ENCODE measurements at regions not wholly inside any gene's neighbourhood (a gene's known extent, or its start where the extent isn't known, plus 50 kb on each side); places are given as distances from the start of the nearest gene placed in this dataset.

DNA sequence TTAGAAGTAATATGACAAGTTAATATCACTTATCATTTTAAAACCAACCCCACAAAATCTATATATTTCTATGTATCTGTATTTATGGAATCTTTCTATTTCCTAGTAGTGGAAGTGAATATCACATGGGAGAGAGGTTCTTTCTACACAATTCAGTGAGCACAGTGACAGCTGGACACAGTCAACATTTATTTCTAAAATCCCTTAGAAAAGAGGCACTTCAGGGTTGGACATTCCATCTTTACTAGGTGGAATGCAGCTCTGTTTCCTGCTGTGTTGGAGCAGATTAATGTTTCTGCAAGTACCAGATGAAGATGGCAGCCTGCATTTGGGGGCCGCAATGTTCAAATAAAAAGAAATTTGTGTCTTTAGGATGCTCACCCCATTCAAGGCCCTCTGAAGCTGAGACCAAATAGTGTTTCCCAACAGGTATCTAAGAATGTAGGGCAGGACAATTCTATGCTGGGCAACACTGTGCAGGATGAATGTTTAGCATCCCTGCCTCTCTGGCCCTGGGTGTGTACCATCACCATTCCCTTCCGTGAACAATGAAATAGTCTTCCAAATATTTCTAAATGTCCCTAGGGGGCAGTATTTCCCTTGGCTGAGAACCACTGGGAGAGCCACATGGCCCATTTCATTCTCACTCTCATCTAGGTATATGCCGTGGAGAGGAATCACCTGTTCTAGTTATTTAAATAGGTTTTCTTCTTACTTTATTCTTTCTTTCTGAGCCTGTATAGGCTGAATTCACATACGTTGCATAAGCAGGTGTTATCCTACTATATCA, 394.8 kb downstream of the PRDM2 start:
- peaks cover 55% of the 10 kb centered on the region for H3K27me3 Mint-ChIP-seq (ENCODE audit: low read depth)
- no peaks in the 10 kb centered on the region for H3K4me1 Mint-ChIP-seq
- peaks cover 15% of the 10 kb centered on the region for H3K9me3 Mint-ChIP-seq
- TF ChIP-seq CTCF (IDR thresholded peaks at IDR 0.05; ENCODE audit: unreplicated experiment): peak; percentile 30
- H3K27ac Mint-ChIP-seq: no peak overlapping the region
- no peak overlapping the region for H3K4me3 Mint-ChIP-seq
- no peaks in the 10 kb centered on the region for H3K36me3 Mint-ChIP-seq
- no peak for DNase-seq (ENCODE audit: low spot score in 2 of 2, unreplicated experiment in 2 of 2)

DNA sequence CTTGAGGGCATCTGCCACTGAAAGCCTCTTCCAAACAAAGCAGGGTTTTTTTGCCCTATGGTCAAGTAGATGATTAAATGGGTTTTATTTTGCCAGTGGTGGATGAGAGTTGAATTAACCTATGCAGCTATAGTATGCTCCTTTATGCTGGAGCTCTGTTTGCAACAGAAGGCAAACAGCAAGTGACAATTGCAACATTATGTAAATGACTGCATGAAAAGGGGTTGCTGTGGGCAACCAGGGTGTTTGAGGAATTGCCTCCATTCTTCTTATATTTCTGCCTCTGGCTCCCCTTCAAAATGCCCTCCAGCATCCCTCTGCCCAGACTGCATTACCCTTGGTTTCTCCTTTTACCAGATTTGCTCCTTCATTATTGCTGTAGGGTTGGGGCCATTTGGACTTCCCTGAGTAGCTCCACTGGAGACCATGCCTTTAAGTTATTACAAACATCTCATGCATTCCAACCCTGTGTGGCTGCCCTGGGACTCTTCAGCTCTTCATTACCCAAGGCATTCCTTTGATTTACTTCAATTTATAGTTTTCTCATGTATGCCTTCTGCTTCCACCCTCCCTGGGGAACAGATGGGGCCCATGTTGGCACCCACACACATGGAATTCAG, 398.4 kb downstream of the PRDM2 start:
- no peak for TF ChIP-seq CTCF (IDR thresholded peaks at IDR 0.05; ENCODE audit: unreplicated experiment)
- H3K4me1 Mint-ChIP-seq: no peaks in the 10 kb centered on the region
- H3K27me3 Mint-ChIP-seq (ENCODE audit: low read depth): peaks cover 82% of the 10 kb centered on the region
- no peak for DNase-seq (ENCODE audit: low spot score in 2 of 2, unreplicated experiment in 2 of 2)
- H3K27ac Mint-ChIP-seq: no peak overlapping the region
- peaks cover 3% of the 10 kb centered on the region for H3K9me3 Mint-ChIP-seq
- no peak overlapping the region for H3K4me3 Mint-ChIP-seq
- no peaks in the 10 kb centered on the region for H3K36me3 Mint-ChIP-seq

DNA sequence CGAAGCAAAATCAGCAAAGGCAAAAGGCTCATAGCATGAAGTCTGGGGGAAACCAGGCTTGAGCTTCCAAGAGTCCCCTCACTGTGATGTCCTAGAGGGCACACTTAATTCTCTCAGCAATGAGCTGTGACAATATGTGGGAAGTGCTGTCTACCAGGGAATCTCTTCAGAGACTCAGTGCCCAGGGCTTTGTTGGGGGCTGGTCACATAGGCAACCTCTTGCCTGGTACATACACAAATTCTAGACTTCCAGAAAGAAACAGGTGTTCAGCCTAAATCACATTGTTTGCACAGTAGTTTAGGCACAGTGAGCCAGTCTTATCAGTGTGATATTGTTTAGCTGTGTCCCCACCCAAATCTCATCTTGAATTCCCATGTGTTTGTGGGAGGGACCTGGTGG, 400.5 kb downstream of the PRDM2 start:
- Mint-ChIP-seq H3K27ac (no peak overlapping the region), H3K4me1 (no peaks in the 10 kb centered on the region), H3K36me3 (no peaks in the 10 kb centered on the region), H3K27me3 (ENCODE audit: low read depth) (peaks cover 91% of the 10 kb centered on the region), H3K4me3 (no peak overlapping the region), H3K9me3 (peaks cover 3% of the 10 kb centered on the region)
- no peak for DNase-seq (ENCODE audit: low spot score in 2 of 2, unreplicated experiment in 2 of 2)
- no peak for TF ChIP-seq CTCF (IDR thresholded peaks at IDR 0.05; ENCODE audit: unreplicated experiment)

- Mint-ChIP-seq H3K27me3 (ENCODE audit: low read depth) (peaks cover 91% of the 10 kb centered on the region), H3K27ac (no peak overlapping the region), H3K4me3 (no peak overlapping the region), H3K9me3 (peaks cover 3% of the 10 kb centered on the region), H3K4me1 (no peaks in the 10 kb centered on the region), H3K36me3 (no peaks in the 10 kb centered on the region)
- TF ChIP-seq CTCF (IDR thresholded peaks at IDR 0.05; ENCODE audit: unreplicated experiment): no peak
- DNase-seq (ENCODE audit: low spot score in 2 of 2, unreplicated experiment in 2 of 2): no peak
These were observed 400.9 kb downstream of the PRDM2 start for GRCh38 chr1:14100919-14101318.

DNA sequence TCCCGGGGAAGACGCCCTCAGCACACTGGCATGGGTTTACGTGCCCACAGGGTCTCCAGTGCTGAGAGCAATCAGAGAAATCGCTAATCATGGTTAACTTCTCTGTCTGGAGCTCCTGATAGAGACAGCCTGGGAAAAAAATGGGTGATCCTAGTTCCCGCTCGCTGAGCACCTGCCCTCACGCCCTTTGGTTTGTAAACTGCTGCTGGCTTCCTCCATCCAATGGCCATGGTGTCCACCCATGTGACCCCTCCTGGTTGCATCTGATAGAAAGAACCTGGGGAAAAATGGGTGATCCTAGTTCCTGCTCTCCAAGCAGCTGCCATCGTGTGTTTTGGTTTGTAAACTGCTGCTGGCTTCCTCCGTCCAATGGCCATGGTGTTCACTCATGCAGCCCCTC, 402.2 kb downstream of the PRDM2 start:
- peaks cover 2% of the 10 kb centered on the region for H3K9me3 Mint-ChIP-seq
- H3K4me3 Mint-ChIP-seq: no peak overlapping the region
- peaks cover 92% of the 10 kb centered on the region for H3K27me3 Mint-ChIP-seq (ENCODE audit: low read depth)
- H3K4me1 Mint-ChIP-seq: no peaks in the 10 kb centered on the region
- no peak for DNase-seq (ENCODE audit: low spot score in 2 of 2, unreplicated experiment in 2 of 2)
- H3K36me3 Mint-ChIP-seq: no peaks in the 10 kb centered on the region
- no peak for TF ChIP-seq CTCF (IDR thresholded peaks at IDR 0.05; ENCODE audit: unreplicated experiment)
- no peak overlapping the region for H3K27ac Mint-ChIP-seq

Measured in mesothelial cell of epicardium (in vitro differentiated cells).